K562 (cell line): ENCODE measurements at regions not wholly inside any gene's neighbourhood (a gene's known extent, or its start where the extent isn't known, plus 50 kb on each side); places are given as distances from the start of the nearest gene placed in this dataset.

Source experiments
- ATAC-seq: fragments of 200-7000 bp; cut with Tn5 transposase; 3 replicates; pipeline ENCODE4 v1.9.1; 2020; ENCODE audit warnings: moderate library complexity
- BruUV-seq: library from RNA; stranded (reverse); fragments of 400-500 nt; replicated peaks from 2 replicates; lab custom pipeline; 2021; lab: Mats Ljungman, UMichigan
- CTCF ChIA-PET: fragments of 300-600 bp; formaldehyde crosslinking; extraction: SDS; loops from one replicate; lab custom pipeline; 2021; ENCODE audit warnings: low intra/inter-chr PET ratio; lab: Yijun Ruan, JAX
- POLR2A ChIA-PET: fragments of 300-600, 350-650 bp; sonication (Branson Sonifier 250); formaldehyde crosslinking; extraction: SDS; loops from one replicate; lab custom pipeline; 2021; ENCODE audit warnings: antibody characterized with exemption, inconsistent platforms; lab: Yijun Ruan, JAX
- DNase-seq, 4 experiments: peaks; one replicate each; pipeline versions ENCODE4 v3.0.0 to v3.0.0-alpha.2; 2011 to 2018; ENCODE audit warnings: low spot score in 3 of 4, mixed read lengths in 3 of 4; ENCODE audit errors: extremely low read depth in 1 of 4
- FAIRE-seq: peaks from 2 replicates; lab custom pipeline; 2011; peaks lifted over from hg19 to GRCh38; lab: Jason Lieb, UNC
- H2AFZ ChIP-seq: 2 replicates; pipeline ENCODE4 v1.6.0; 2011; ENCODE audit warnings: low read depth, low read length, control low read depth, inconsistent platforms
- H3K27ac ChIP-seq: fragments of 200-600 bp; 3 replicates; pipeline ENCODE4 v1.8.0; 2011; ENCODE audit warnings: low read depth, mild to moderate bottlenecking, control low read depth, inconsistent platforms, low read length, moderate library complexity, mixed read lengths; ENCODE audit errors: extremely low read depth
- H3K27me3 ChIP-seq, 2 experiments: fragments of 300-600 bp in 1 of 2; 2 replicates in 1 of 2; 3 replicates in 1 of 2; pipeline versions ENCODE4 v1.6.0 to v1.8.0; 2011; ENCODE audit warnings: inconsistent platforms in 2 of 2, low read length in 2 of 2, mild to moderate bottlenecking in 1 of 2, mixed read lengths in 1 of 2, moderate library complexity in 1 of 2; ENCODE audit not compliant: control insufficient read depth in 2 of 2, insufficient read depth in 2 of 2
- H3K36me3 ChIP-seq: fragments of 300-600 bp; 3 replicates; pipeline ENCODE4 v1.8.0; 2011; ENCODE audit warnings: mild to moderate bottlenecking, low read length, inconsistent platforms; ENCODE audit not compliant: control insufficient read depth, insufficient read depth
- H3K4me1 ChIP-seq, 2 experiments: fragments of 200-600 bp in 1 of 2; replicated peaks in 1 of 2; 2 replicates in 1 of 2; 3 replicates in 1 of 2; pipeline versions ENCODE4 v1.5.1 to v1.8.0; 2011; ENCODE audit warnings: inconsistent platforms in 2 of 2, low read length in 2 of 2, mild to moderate bottlenecking in 1 of 2, mixed read lengths in 1 of 2, moderate library complexity in 1 of 2; ENCODE audit not compliant: control insufficient read depth in 2 of 2, insufficient read depth in 2 of 2
- H3K4me2 ChIP-seq: 2 replicates; pipeline ENCODE4 v1.6.1; 2011; ENCODE audit warnings: low read length, control low read depth, inconsistent platforms, mixed read lengths; ENCODE audit not compliant: insufficient read depth
- H3K4me3 ChIP-seq: fragments of 200-600 bp; sonication (generic), shearing (Covaris generic); 2 replicates; pipeline ENCODE4 v1.5.1; 2016; ENCODE audit warnings: control low read depth, inconsistent platforms
- H3K79me2 ChIP-seq: fragments of 200-600 bp; 3 replicates; pipeline ENCODE4 v1.8.0; 2011; ENCODE audit warnings: low read length, inconsistent platforms; ENCODE audit not compliant: control insufficient read depth, insufficient read depth
- H3K9ac ChIP-seq, 2 experiments: 2 replicates each; pipeline versions ENCODE4 v1.6.0 to v1.6.1; 2011; ENCODE audit warnings: low read depth in 2 of 2, low read length in 2 of 2, control low read depth in 1 of 2, inconsistent platforms in 1 of 2, mild to moderate bottlenecking in 1 of 2, mixed read lengths in 1 of 2; ENCODE audit not compliant: insufficient read depth in 1 of 2
- H3K9me1 ChIP-seq: one replicate; pipeline ENCODE4 v1.6.0; 2011; ENCODE audit warnings: inconsistent platforms, mild to moderate bottlenecking, low read length, moderate library complexity; ENCODE audit not compliant: control insufficient read depth, insufficient read depth
- H3K9me3 ChIP-seq: replicated peaks from 2 replicates; pipeline ENCODE4 v1.5.1; 2011; ENCODE audit warnings: low read depth, low read length, inconsistent platforms; ENCODE audit not compliant: control insufficient read depth, insufficient read depth
- H4K20me1 ChIP-seq: replicated peaks from 2 replicates; pipeline ENCODE4 v1.6.1; 2011; ENCODE audit warnings: low read length, inconsistent platforms, mixed read lengths; ENCODE audit not compliant: control insufficient read depth, insufficient read depth
- BACH1 ChIP-seq: fragments of 200-800 bp; sonication (Bioruptor generic); IDR thresholded peaks from 2 replicates; pipeline ENCODE4 v1.6.1; 2016; ENCODE audit warnings: missing genetic modification characterization, missing compliant biosample characterization
- BRD4 ChIP-seq: fragments of 200-600 bp; sonication (generic); IDR thresholded peaks from 2 replicates; pipeline ENCODE4 v1.6.1; 2017; ENCODE audit warnings: inconsistent platforms
- CHD2 ChIP-seq: IDR thresholded peaks from 2 replicates; pipeline ENCODE4 v1.6.1; 2011; ENCODE audit warnings: low read depth, low read length
- ETS2 ChIP-seq: IDR thresholded peaks from 2 replicates; pipeline ENCODE4 v1.6.1; 2016; ENCODE audit warnings: borderline replicate concordance, missing genetic modification characterization, mild to moderate bottlenecking, moderate library complexity, missing compliant biosample characterization; ENCODE audit not compliant: poor library complexity, severe bottlenecking
- NRF1 ChIP-seq, 2 experiments: fragments of 450-650 bp; IDR thresholded peaks in 1 of 2; conservative IDR thresholded peaks in 1 of 2; 2 replicates each; pipeline ENCODE4 v1.6.1; 2014; ENCODE audit warnings: mild to moderate bottlenecking in 2 of 2
- SIX5 ChIP-seq, 2 experiments: IDR thresholded peaks; 2 replicates each; pipeline ENCODE4 v1.6.1; 2011; ENCODE audit warnings: low read length in 2 of 2, borderline replicate concordance in 1 of 2, low read depth in 1 of 2, mild to moderate bottlenecking in 1 of 2, moderate library complexity in 1 of 2; ENCODE audit not compliant: insufficient read depth in 1 of 2
- STAG1 ChIP-seq: sonication (generic); formaldehyde crosslinking; IDR thresholded peaks from 2 replicates; pipeline ENCODE4 v1.5.0; 2020; ENCODE audit warnings: missing genetic modification reagents, borderline replicate concordance
- YY1 ChIP-seq, 3 experiments: IDR thresholded peaks; 2 replicates each; pipeline ENCODE4 v1.6.1; 2011; ENCODE audit warnings: low read length in 2 of 3, mild to moderate bottlenecking in 2 of 3, moderate library complexity in 2 of 3, borderline replicate concordance in 1 of 3, control low read depth in 1 of 3, low read depth in 1 of 3; ENCODE audit not compliant: insufficient read depth in 3 of 3, insufficient replicate concordance in 2 of 3, control insufficient read depth in 1 of 3, insufficient read length in 1 of 3; ENCODE audit errors: extremely low read depth in 1 of 3
- ZNF280A ChIP-seq: fragments of 450-650 bp; IDR thresholded peaks from 2 replicates; pipeline ENCODE4 v1.6.1; 2018; ENCODE audit warnings: mild to moderate bottlenecking, low read depth; ENCODE audit not compliant: partially characterized antibody
- ZNF76 ChIP-seq: fragments of 250-450 bp; sonication (Bioruptor Pico); IDR thresholded peaks from 2 replicates; pipeline ENCODE4 v1.4.0; 2020; ENCODE audit warnings: mild to moderate bottlenecking, moderate library complexity, borderline replicate concordance
- WGBS: fragments of 100-300 bp; shearing (Covaris generic); methylation state at CpG from one replicate; pipeline ENCODE4 v1.1.6; 2016; ENCODE audit warnings: low coverage, mixed read lengths; ENCODE audit not compliant: insufficient coverage; ENCODE audit errors: missing lambda C conversion rate; 5-methylcytosine and 5-hydroxymethylcytosine counted together
- in situ Hi-C: fragments of 300-500 bp; cut with MboI; formaldehyde crosslinking; loops from 4 replicates; pipeline ENCODE4 v1.15.0; 2018; ENCODE audit warnings: inconsistent platforms, mixed read lengths
- intact Hi-C: fragments of 100-400 bp; cut with micrococcal nuclease; formaldehyde crosslinking; loops from 2 replicates; pipeline ENCODE4 v1.14.2; 2022
- TF ChIP-seq, protein P1 (sequence below): sonication (generic); formaldehyde crosslinking; IDR thresholded peaks from 2 replicates; pipeline ENCODE4 v1.8.0; 2023; ENCODE audit warnings: missing genetic modification reagents, mild to moderate bottlenecking, borderline replicate concordance
- TF ChIP-seq, protein P2 (sequence below): fragments of 450-650 bp; IDR thresholded peaks from 2 replicates; pipeline ENCODE4 v1.6.1; 2016; ENCODE audit warnings: low read depth, mild to moderate bottlenecking, moderate library complexity

- TF ChIP-seq, protein P1, sequence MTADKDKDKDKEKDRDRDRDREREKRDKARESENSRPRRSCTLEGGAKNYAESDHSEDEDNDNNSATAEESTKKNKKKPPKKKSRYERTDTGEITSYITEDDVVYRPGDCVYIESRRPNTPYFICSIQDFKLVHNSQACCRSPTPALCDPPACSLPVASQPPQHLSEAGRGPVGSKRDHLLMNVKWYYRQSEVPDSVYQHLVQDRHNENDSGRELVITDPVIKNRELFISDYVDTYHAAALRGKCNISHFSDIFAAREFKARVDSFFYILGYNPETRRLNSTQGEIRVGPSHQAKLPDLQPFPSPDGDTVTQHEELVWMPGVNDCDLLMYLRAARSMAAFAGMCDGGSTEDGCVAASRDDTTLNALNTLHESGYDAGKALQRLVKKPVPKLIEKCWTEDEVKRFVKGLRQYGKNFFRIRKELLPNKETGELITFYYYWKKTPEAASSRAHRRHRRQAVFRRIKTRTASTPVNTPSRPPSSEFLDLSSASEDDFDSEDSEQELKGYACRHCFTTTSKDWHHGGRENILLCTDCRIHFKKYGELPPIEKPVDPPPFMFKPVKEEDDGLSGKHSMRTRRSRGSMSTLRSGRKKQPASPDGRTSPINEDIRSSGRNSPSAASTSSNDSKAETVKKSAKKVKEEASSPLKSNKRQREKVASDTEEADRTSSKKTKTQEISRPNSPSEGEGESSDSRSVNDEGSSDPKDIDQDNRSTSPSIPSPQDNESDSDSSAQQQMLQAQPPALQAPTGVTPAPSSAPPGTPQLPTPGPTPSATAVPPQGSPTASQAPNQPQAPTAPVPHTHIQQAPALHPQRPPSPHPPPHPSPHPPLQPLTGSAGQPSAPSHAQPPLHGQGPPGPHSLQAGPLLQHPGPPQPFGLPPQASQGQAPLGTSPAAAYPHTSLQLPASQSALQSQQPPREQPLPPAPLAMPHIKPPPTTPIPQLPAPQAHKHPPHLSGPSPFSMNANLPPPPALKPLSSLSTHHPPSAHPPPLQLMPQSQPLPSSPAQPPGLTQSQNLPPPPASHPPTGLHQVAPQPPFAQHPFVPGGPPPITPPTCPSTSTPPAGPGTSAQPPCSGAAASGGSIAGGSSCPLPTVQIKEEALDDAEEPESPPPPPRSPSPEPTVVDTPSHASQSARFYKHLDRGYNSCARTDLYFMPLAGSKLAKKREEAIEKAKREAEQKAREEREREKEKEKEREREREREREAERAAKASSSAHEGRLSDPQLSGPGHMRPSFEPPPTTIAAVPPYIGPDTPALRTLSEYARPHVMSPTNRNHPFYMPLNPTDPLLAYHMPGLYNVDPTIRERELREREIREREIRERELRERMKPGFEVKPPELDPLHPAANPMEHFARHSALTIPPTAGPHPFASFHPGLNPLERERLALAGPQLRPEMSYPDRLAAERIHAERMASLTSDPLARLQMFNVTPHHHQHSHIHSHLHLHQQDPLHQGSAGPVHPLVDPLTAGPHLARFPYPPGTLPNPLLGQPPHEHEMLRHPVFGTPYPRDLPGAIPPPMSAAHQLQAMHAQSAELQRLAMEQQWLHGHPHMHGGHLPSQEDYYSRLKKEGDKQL (CRISPR knock-in tag) = no peak
- TF ChIP-seq, all 486 proteins: peak for 7
Measured at GRCh38 chr4:126897038-126897437, 735.7 kb upstream of the INTU start (continued).

- CTCF ChIA-PET = no interaction called here
- no peaks in the 10 kb centered on the region for H4K20me1 ChIP-seq
- no TSS peak for BruUV-seq
- POLR2A ChIA-PET = interaction anchor here (0.7 kb wide), 1 partner anchor 8 kb away, joined by 3 read pairs; no protein-coding TSS in a partner anchor
- ATAC-seq (no peak), FAIRE-seq (no peak), DNase-seq (no peak)
- no peak overlapping the region for H3K4me2 ChIP-seq
- 80% methylated on average over 1 of the region's 1 CpG for WGBS
- peaks cover 32% of the 10 kb centered on the region for H3K9me3 ChIP-seq
- H3K4me3 ChIP-seq = no peak overlapping the region
- H2AFZ ChIP-seq = no peak overlapping the region
- H3K27ac ChIP-seq = no peak overlapping the region
- H3K9me1 ChIP-seq = no peaks in the 10 kb centered on the region
- H3K27me3 ChIP-seq = no peaks in the 10 kb centered on the region
- H3K4me1 ChIP-seq = no peaks in the 10 kb centered on the region
- in situ Hi-C loops = no loop called here
- intact Hi-C loops = no loop called here
- H3K9ac ChIP-seq = no peak overlapping the region
- H3K79me2 ChIP-seq = 0 out of 3 replicates have a peak, but pooled peaks cover 20% of the 10 kb centered on the region
- H3K36me3 ChIP-seq = peaks cover 77% of the 10 kb centered on the region
- TF ChIP-seq CHD2 (no peak), STAG1 (CRISPR knock-in tag) (no peak), BRD4 (no peak), SIX5 (IDR thresholded peaks at IDR 0.05; ENCODE audit: borderline replicate concordance in 1 of 2, insufficient read depth in 1 of 2, low read depth in 1 of 2, low read length in 2 of 2) (no peak), BACH1 (tag) (no peak), NRF1 (conservative IDR thresholded peaks at IDR 0.05 in 1 of 2, IDR thresholded peaks at IDR 0.05 in 1 of 2) (no peak), ZNF76 (CRISPR knock-in tag) (no peak), ZNF280A (no peak), ETS2 (no peak), YY1 (IDR thresholded peaks at IDR 0.05; ENCODE audit: borderline replicate concordance in 1 of 3, control insufficient read depth in 1 of 3, extremely low read depth in 1 of 3, insufficient read depth in 3 of 3, insufficient read length in 1 of 3, insufficient replicate concordance in 2 of 3, low read depth in 1 of 3, low read length in 2 of 3) (no peak)
- TF ChIP-seq, protein P2, sequence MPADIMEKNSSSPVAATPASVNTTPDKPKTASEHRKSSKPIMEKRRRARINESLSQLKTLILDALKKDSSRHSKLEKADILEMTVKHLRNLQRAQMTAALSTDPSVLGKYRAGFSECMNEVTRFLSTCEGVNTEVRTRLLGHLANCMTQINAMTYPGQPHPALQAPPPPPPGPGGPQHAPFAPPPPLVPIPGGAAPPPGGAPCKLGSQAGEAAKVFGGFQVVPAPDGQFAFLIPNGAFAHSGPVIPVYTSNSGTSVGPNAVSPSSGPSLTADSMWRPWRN = no peak
Measured at GRCh38 chr4:126898815-126899214, 733.9 kb upstream of the INTU start.
